Loucy (cell line): ENCODE measurements at regions not wholly inside any gene's neighbourhood (a gene's known extent, or its start where the extent isn't known, plus 50 kb on each side); places are given as distances from the start of the nearest gene placed in this dataset.

Experiments used
- H2AFZ ChIP-seq: fragments of 200-600 bp; sonication (generic); 2 replicates; pipeline ENCODE4 v1.6.0; 2016; ENCODE audit warnings: antibody characterized with exemption, mild to moderate bottlenecking, low read length, moderate library complexity
- H3F3A ChIP-seq: fragments of 200-600 bp; 2 replicates; pipeline ENCODE4 v1.6.0; 2016; ENCODE audit warnings: antibody characterized with exemption, low read depth, mild to moderate bottlenecking
- H3K27me3 ChIP-seq: fragments of 200-600 bp; sonication (generic); 2 replicates; pipeline ENCODE4 v1.6.1; 2014; ENCODE audit warnings: low read length, mild to moderate bottlenecking; ENCODE audit not compliant: insufficient read depth, poor library complexity, severe bottlenecking
- H3K36me3 ChIP-seq: fragments of 200-600 bp; sonication (generic); 2 replicates; pipeline ENCODE4 v1.6.1; 2016; ENCODE audit warnings: low read length; ENCODE audit not compliant: insufficient read depth
- H3K4me1 ChIP-seq: fragments of 200-600 bp; sonication (generic); 2 replicates; pipeline ENCODE4 v1.5.1; 2014; ENCODE audit warnings: low read length, mild to moderate bottlenecking; ENCODE audit not compliant: insufficient read depth, poor library complexity, severe bottlenecking
- H3K4me2 ChIP-seq: fragments of 200-600 bp; sonication (generic); 2 replicates; pipeline ENCODE4 v1.6.0; 2014; ENCODE audit warnings: antibody characterized with exemption, low read length, low read depth, mild to moderate bottlenecking; ENCODE audit not compliant: poor library complexity, severe bottlenecking
- H3K4me3 ChIP-seq: fragments of 200-600 bp; sonication (generic); 2 replicates; pipeline ENCODE4 v1.5.1; 2014; ENCODE audit warnings: low read length, mild to moderate bottlenecking, mixed read lengths; ENCODE audit not compliant: poor library complexity, severe bottlenecking
- H3K79me2 ChIP-seq: fragments of 200-600 bp; sonication (generic); 2 replicates; pipeline ENCODE4 v1.6.1; 2014; ENCODE audit warnings: low read length; ENCODE audit not compliant: insufficient read depth
- H3K9ac ChIP-seq: fragments of 200-600 bp; sonication (generic); 2 replicates; pipeline ENCODE4 v1.6.0; 2014; ENCODE audit warnings: mild to moderate bottlenecking, low read depth, low read length, moderate library complexity; ENCODE audit not compliant: poor library complexity, severe bottlenecking
- H3K9me2 ChIP-seq: fragments of 200-600 bp; sonication (generic); replicated peaks from 2 replicates; pipeline ENCODE4 v1.6.1; 2016; ENCODE audit warnings: low read depth, low read length, mixed read lengths
- H3K9me3 ChIP-seq: fragments of 200-600 bp; sonication (generic); 2 replicates; pipeline ENCODE4 v1.6.1; 2014; ENCODE audit warnings: mild to moderate bottlenecking, antibody characterized with exemption, low read length, low read depth; ENCODE audit not compliant: insufficient read depth
- H4K20me1 ChIP-seq: fragments of 200-600 bp; sonication (generic); 2 replicates; pipeline ENCODE4 v1.6.0; 2014; ENCODE audit warnings: antibody characterized with exemption, low read length, mild to moderate bottlenecking; ENCODE audit not compliant: insufficient read depth, poor library complexity, severe bottlenecking
- EZH2phosphoT487 ChIP-seq: fragments of 200-600 bp; IDR thresholded peaks from 2 replicates; pipeline ENCODE4 v1.6.1; 2018; ENCODE audit warnings: antibody characterized with exemption, mild to moderate bottlenecking, moderate library complexity, borderline replicate concordance
- TF ChIP-seq, protein P1 (sequence below): fragments of 200-600 bp; sonication (generic); conservative IDR thresholded peaks from 2 replicates; pipeline ENCODE4 v1.5.1; 2014; ENCODE audit warnings: mild to moderate bottlenecking, antibody characterized with exemption, low read length

DNA sequence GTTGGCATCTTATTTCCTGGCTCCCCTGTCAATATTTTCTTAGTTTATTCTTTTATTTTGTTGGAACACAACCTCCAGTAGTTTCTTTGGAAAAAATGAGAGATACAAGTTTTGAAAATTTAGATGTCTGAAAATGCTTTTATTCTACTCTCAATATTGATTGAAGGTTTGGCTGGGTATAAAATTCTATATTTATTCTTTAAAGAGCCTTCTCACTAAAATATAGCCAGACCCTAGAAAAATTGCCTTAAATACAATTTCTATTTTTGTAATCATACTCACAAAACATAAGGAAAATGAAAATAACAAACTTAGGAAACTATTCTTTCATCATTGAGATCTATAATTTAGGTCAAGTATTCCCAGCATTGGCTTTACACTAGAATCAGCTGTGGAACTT is 103.7 kb downstream of the CYP26B1 start:
- Histone ChIP-seq H3K4me2 (no peak overlapping the region), H3K79me2 (no peaks in the 10 kb centered on the region), H3K4me3 (no peak overlapping the region), H3K36me3 (no peaks in the 10 kb centered on the region), H3F3A (no peaks in the 10 kb centered on the region), H2AFZ (no peak overlapping the region), H3K9me3 (no peaks in the 10 kb centered on the region; the same call in 1 of the 2 replicates), H3K27me3 (no peaks in the 10 kb centered on the region), H3K9me2 (no peaks in the 10 kb centered on the region), H3K4me1 (no peaks in the 10 kb centered on the region), H3K9ac (no peak overlapping the region), H4K20me1 (no peaks in the 10 kb centered on the region)
- TF ChIP-seq EZH2phosphoT487 = no peak

DNA sequence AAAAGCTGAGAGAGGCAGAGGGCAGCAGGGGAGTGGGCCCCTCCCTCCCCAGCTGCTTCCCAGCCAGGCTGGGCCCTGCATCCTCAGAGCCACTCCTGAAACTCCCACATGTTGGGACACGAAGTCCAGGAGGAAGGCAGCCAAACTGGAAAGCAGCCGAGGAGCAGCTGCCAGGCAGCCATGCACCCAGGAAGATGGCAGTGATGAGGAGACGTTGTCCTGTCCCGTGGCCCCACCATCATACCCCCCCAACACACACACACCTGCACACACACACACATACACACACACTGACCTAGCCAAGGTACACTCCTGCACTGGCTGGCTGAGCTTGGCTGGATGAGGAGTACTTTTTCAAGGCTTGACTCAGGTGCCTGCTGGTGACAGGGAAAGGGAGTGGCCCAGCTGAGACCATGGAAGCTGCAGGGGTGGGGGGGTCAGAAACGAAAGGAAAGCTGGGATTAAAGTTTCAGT is 106.0 kb downstream of the CYP26B1 start:
- Histone ChIP-seq H3K9ac (no peak overlapping the region), H3K9me2 (no peaks in the 10 kb centered on the region), H2AFZ (no peak overlapping the region), H3K4me1 (no peaks in the 10 kb centered on the region), H3K9me3 (no peaks in the 10 kb centered on the region; the same call in 1 of the 2 replicates), H3F3A (no peaks in the 10 kb centered on the region), H3K27me3 (no peaks in the 10 kb centered on the region), H3K4me2 (no peak overlapping the region), H3K36me3 (no peaks in the 10 kb centered on the region), H4K20me1 (no peaks in the 10 kb centered on the region), H3K4me3 (no peak overlapping the region), H3K79me2 (no peaks in the 10 kb centered on the region)
- no peak for TF ChIP-seq EZH2phosphoT487
- TF ChIP-seq, protein P1, sequence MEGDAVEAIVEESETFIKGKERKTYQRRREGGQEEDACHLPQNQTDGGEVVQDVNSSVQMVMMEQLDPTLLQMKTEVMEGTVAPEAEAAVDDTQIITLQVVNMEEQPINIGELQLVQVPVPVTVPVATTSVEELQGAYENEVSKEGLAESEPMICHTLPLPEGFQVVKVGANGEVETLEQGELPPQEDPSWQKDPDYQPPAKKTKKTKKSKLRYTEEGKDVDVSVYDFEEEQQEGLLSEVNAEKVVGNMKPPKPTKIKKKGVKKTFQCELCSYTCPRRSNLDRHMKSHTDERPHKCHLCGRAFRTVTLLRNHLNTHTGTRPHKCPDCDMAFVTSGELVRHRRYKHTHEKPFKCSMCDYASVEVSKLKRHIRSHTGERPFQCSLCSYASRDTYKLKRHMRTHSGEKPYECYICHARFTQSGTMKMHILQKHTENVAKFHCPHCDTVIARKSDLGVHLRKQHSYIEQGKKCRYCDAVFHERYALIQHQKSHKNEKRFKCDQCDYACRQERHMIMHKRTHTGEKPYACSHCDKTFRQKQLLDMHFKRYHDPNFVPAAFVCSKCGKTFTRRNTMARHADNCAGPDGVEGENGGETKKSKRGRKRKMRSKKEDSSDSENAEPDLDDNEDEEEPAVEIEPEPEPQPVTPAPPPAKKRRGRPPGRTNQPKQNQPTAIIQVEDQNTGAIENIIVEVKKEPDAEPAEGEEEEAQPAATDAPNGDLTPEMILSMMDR = no peak

DNA sequence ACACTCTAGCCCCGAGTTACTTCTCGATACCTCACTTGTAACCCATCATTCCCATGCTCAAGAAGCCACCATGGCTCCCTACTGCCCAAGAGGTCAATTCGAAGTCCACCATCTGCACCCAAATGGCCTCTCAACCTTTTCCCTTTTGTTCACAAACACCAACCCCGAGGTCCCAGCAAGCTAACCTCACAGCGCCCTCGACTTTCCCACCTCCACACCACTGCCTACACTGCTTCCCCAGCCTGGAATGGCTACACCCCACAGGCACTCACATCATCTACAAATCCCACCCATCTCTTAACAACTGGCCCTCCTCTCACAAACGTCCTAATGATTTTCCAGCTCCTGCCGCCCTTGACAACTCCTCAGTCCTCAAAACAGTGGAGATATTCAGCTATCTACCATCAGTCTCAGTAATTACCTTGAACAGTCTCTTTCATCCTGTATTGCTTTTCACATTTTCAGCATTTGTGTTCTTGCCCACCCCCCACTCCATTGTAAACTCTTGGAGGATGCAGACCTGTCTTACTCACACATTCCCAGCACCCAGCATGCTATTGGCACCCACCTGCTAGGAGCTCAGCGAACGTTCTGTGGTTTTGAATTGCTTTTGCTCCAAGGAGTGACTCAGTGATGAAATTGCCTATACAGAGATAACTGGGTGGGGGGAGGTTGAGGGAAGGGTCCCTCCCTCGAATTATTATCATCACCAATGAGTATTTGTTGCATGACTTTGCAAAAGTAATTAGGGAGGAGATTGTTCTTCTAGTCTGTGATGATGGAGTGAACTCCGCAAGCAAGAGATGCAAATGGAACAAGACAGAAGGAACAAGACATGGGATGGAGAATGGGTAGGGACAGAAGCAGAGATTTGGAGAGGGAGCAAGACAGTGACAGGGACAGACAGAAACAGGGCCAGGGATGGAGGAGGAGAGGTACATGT is 106.8 kb downstream of the CYP26B1 start:
- H3K9ac ChIP-seq = no peak overlapping the region
- no peak overlapping the region for H3K4me3 ChIP-seq

More for the DNA sequence above, 106.8 kb downstream of the CYP26B1 start:
- Histone ChIP-seq H4K20me1 (no peaks in the 10 kb centered on the region), H3K4me2 (no peak overlapping the region), H3K36me3 (no peaks in the 10 kb centered on the region), H2AFZ (no peak overlapping the region), H3F3A (no peaks in the 10 kb centered on the region), H3K79me2 (no peaks in the 10 kb centered on the region), H3K27me3 (no peaks in the 10 kb centered on the region), H3K9me2 (no peaks in the 10 kb centered on the region), H3K4me1 (no peaks in the 10 kb centered on the region), H3K9me3 (no peaks in the 10 kb centered on the region; the same call in 1 of the 2 replicates)
- TF ChIP-seq EZH2phosphoT487 = no peak
- TF ChIP-seq, protein P1 = no peak
